C4-2B (cell line): ENCODE measurements at regions not wholly inside any gene's neighbourhood (a gene's known extent, or its start where the extent isn't known, plus 50 kb on each side); places are given as distances from the start of the nearest gene placed in this dataset.

Experiments
- ZFX ChIP-seq: fragments of 450-650 bp; IDR thresholded peaks from 2 replicates; pipeline ENCODE4 v1.6.1; 2017
- TF ChIP-seq, protein P1 (sequence below): fragments of 450-650 bp; conservative IDR thresholded peaks from 2 replicates; pipeline ENCODE4 v1.5.1; 2017; ENCODE audit warnings: mild to moderate bottlenecking

DNA sequence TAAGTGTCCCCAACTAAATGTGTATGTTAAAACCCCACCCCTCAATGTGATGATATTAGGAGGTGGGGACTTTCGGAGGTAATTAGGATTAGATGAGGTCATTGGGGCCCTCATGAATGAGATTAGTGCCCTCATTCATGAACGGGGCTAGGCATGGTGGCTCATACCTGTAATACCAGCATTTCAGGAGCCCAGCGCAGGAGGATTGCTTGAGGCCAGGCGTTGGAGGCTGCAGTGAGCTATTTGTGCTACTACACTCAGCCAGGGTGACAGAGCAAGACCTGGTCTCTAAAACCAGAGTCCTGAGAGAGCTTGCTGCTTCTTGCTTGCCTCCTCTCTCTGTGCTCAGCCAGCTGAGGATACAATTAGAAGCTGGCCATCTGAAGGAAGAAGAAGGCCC, 62.1 kb upstream of the HSPA9 start:
- TF ChIP-seq, protein P1, sequence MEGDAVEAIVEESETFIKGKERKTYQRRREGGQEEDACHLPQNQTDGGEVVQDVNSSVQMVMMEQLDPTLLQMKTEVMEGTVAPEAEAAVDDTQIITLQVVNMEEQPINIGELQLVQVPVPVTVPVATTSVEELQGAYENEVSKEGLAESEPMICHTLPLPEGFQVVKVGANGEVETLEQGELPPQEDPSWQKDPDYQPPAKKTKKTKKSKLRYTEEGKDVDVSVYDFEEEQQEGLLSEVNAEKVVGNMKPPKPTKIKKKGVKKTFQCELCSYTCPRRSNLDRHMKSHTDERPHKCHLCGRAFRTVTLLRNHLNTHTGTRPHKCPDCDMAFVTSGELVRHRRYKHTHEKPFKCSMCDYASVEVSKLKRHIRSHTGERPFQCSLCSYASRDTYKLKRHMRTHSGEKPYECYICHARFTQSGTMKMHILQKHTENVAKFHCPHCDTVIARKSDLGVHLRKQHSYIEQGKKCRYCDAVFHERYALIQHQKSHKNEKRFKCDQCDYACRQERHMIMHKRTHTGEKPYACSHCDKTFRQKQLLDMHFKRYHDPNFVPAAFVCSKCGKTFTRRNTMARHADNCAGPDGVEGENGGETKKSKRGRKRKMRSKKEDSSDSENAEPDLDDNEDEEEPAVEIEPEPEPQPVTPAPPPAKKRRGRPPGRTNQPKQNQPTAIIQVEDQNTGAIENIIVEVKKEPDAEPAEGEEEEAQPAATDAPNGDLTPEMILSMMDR = no peak
- TF ChIP-seq ZFX = no peak
